ENCODE measurements at regions not wholly inside any gene's neighbourhood (a gene's known extent, or its start where the extent isn't known, plus 50 kb on each side); places are given as distances from the start of the nearest gene placed in this dataset.

GRCh38 chr6:51336185-51336584 is 517.5 kb downstream of the TFAP2B start:
- H3K27ac Mint-ChIP-seq = no peak overlapping the region
- CTCF ChIA-PET = no interaction called here
- POLR2A ChIA-PET = no interaction called here
- DNase-seq (no peak), ATAC-seq (replicated peaks in 1 of 4) (no peak)
- no peaks in the 10 kb centered on the region for H3K27me3 Mint-ChIP-seq
- Histone ChIP-seq H3K4me1 (ENCODE audit: control insufficient read depth in 1 of 2, extremely low read depth in 1 of 2, insufficient read depth in 2 of 2, low read length in 2 of 2) (no peaks in the 10 kb centered on the region), H3K27ac (ENCODE audit: low read length) (no peak overlapping the region), H3K9me3 (no peaks in the 10 kb centered on the region), H3K36me3 (ENCODE audit: control insufficient read depth in 2 of 2, extremely low read depth in 1 of 2, insufficient read depth in 1 of 2, low read length in 1 of 2) (no peaks in the 10 kb centered on the region), H3K4me3 (ENCODE audit: control insufficient read depth in 1 of 2, extremely low read depth in 1 of 2, low read length in 1 of 2) (no peak overlapping the region), H3K27me3 (replicated peaks in 1 of 2; ENCODE audit: control insufficient read depth in 2 of 2, extremely low read depth in 1 of 2, insufficient read depth in 2 of 2, low read length in 1 of 2) (no peaks in the 10 kb centered on the region)
- no peaks in the 10 kb centered on the region for H3K36me3 Mint-ChIP-seq
- H3K9me3 Mint-ChIP-seq = peaks cover 0 to 8% (median 2%) of the 10 kb centered on the region in 3 donors
- WGBS (ENCODE audit: insufficient coverage) = no CpG with 5 or more reads among the region's 4 CpGs
- no peak overlapping the region for H3K4me3 Mint-ChIP-seq
- H3K4me1 Mint-ChIP-seq = no peaks in the 10 kb centered on the region

GRCh38 chr6:51337277-51337676 is 518.6 kb downstream of the TFAP2B start:
- no peak overlapping the region for H3K27ac ChIP-seq (ENCODE audit: low read length)
- WGBS (ENCODE audit: insufficient coverage) = 50% methylated on average over 1 of the region's 3 CpGs
- Mint-ChIP-seq H3K27ac (no peak overlapping the region), H3K36me3 (no peaks in the 10 kb centered on the region), H3K27me3 (no peaks in the 10 kb centered on the region), H3K9me3 (peaks cover 0 to 6% (median 3%) of the 10 kb centered on the region in 3 donors), H3K4me3 (no peak overlapping the region), H3K4me1 (no peaks in the 10 kb centered on the region)
- POLR2A ChIA-PET = interaction anchor here in 1 of 2 donors (0.6 kb wide), 1 partner anchor 227 kb away, joined by 4 read pairs; no protein-coding TSS in a partner anchor
- H3K27me3 ChIP-seq (replicated peaks in 1 of 2; ENCODE audit: control insufficient read depth in 2 of 2, extremely low read depth in 1 of 2, insufficient read depth in 2 of 2, low read length in 1 of 2) = no peaks in the 10 kb centered on the region
- no peak for DNase-seq
- H3K9me3 ChIP-seq = no peaks in the 10 kb centered on the region
- H3K4me3 ChIP-seq (ENCODE audit: control insufficient read depth in 1 of 2, extremely low read depth in 1 of 2, low read length in 1 of 2) = no peak overlapping the region
- no peak for ATAC-seq (replicated peaks in 1 of 4)
- no peaks in the 10 kb centered on the region for H3K36me3 ChIP-seq (ENCODE audit: control insufficient read depth in 2 of 2, extremely low read depth in 1 of 2, insufficient read depth in 1 of 2, low read length in 1 of 2)
- no peaks in the 10 kb centered on the region for H3K4me1 ChIP-seq (ENCODE audit: control insufficient read depth in 1 of 2, extremely low read depth in 1 of 2, insufficient read depth in 2 of 2, low read length in 2 of 2)
- CTCF ChIA-PET = no interaction called here

- Histone ChIP-seq H3K4me1 (ENCODE audit: control insufficient read depth in 1 of 2, extremely low read depth in 1 of 2, insufficient read depth in 2 of 2, low read length in 2 of 2) (no peaks in the 10 kb centered on the region), H3K27me3 (replicated peaks in 1 of 2; ENCODE audit: control insufficient read depth in 2 of 2, extremely low read depth in 1 of 2, insufficient read depth in 2 of 2, low read length in 1 of 2) (no peaks in the 10 kb centered on the region), H3K36me3 (ENCODE audit: control insufficient read depth in 2 of 2, extremely low read depth in 1 of 2, insufficient read depth in 1 of 2, low read length in 1 of 2) (no peaks in the 10 kb centered on the region), H3K27ac (ENCODE audit: low read length) (no peak overlapping the region), H3K9me3 (no peaks in the 10 kb centered on the region), H3K4me3 (ENCODE audit: control insufficient read depth in 1 of 2, extremely low read depth in 1 of 2, low read length in 1 of 2) (no peak overlapping the region)
- H3K27ac Mint-ChIP-seq = no peak overlapping the region
- CTCF ChIA-PET = no interaction called here
- no peak for ATAC-seq (replicated peaks in 1 of 4)
- POLR2A ChIA-PET = no interaction called here
- DNase-seq = no peak
- no peaks in the 10 kb centered on the region for H3K27me3 Mint-ChIP-seq
- no peaks in the 10 kb centered on the region for H3K4me1 Mint-ChIP-seq
- no peaks in the 10 kb centered on the region for H3K36me3 Mint-ChIP-seq
- 66% methylated on average over 3 of the region's 3 CpGs for WGBS (ENCODE audit: insufficient coverage)
- H3K9me3 Mint-ChIP-seq = peaks cover 0 to 3% (median 3%) of the 10 kb centered on the region in 3 donors
- no peak overlapping the region for H3K4me3 Mint-ChIP-seq
Measured at GRCh38 chr6:51339108-51339507, 520.4 kb downstream of the TFAP2B start.

- Histone ChIP-seq H3K27me3 (replicated peaks in 1 of 2; ENCODE audit: control insufficient read depth in 2 of 2, extremely low read depth in 1 of 2, insufficient read depth in 2 of 2, low read length in 1 of 2) (no peaks in the 10 kb centered on the region), H3K36me3 (ENCODE audit: control insufficient read depth in 2 of 2, extremely low read depth in 1 of 2, insufficient read depth in 1 of 2, low read length in 1 of 2) (no peaks in the 10 kb centered on the region), H3K27ac (ENCODE audit: low read length) (no peak overlapping the region), H3K4me1 (ENCODE audit: control insufficient read depth in 1 of 2, extremely low read depth in 1 of 2, insufficient read depth in 2 of 2, low read length in 2 of 2) (no peaks in the 10 kb centered on the region), H3K9me3 (no peaks in the 10 kb centered on the region), H3K4me3 (ENCODE audit: control insufficient read depth in 1 of 2, extremely low read depth in 1 of 2, low read length in 1 of 2) (no peak overlapping the region)
- H3K36me3 Mint-ChIP-seq = no peaks in the 10 kb centered on the region
- no peak overlapping the region for H3K4me3 Mint-ChIP-seq
- CTCF ChIA-PET = no interaction called here
- H3K9me3 Mint-ChIP-seq = peaks cover 0 to 5% (median 3%) of the 10 kb centered on the region in 3 donors
- no peak for DNase-seq
- H3K27ac Mint-ChIP-seq = no peak overlapping the region
- no peaks in the 10 kb centered on the region for H3K4me1 Mint-ChIP-seq
- POLR2A ChIA-PET = no interaction called here
- ATAC-seq (replicated peaks in 1 of 4) = no peak
- H3K27me3 Mint-ChIP-seq = no peaks in the 10 kb centered on the region
- 70% methylated on average over 3 of the region's 5 CpGs for WGBS (ENCODE audit: insufficient coverage)
Measured at GRCh38 chr6:51339728-51340127, 521.1 kb downstream of the TFAP2B start.

GRCh38 chr6:51342393-51342792 is 523.7 kb downstream of the TFAP2B start:
- H3K27ac ChIP-seq (ENCODE audit: low read length) = no peak overlapping the region
- Mint-ChIP-seq H3K9me3 (peaks cover 0 to 15% (median 15%) of the 10 kb centered on the region in 3 donors), H3K4me1 (no peaks in the 10 kb centered on the region), H3K27me3 (no peaks in the 10 kb centered on the region), H3K36me3 (no peaks in the 10 kb centered on the region), H3K4me3 (no peak overlapping the region), H3K27ac (no peak overlapping the region)
- no peaks in the 10 kb centered on the region for H3K9me3 ChIP-seq
- no peak overlapping the region for H3K4me3 ChIP-seq (ENCODE audit: control insufficient read depth in 1 of 2, extremely low read depth in 1 of 2, low read length in 1 of 2)
- 33% methylated on average over 1 of the region's 6 CpGs for WGBS (ENCODE audit: insufficient coverage)
- POLR2A ChIA-PET = no interaction called here
- CTCF ChIA-PET = interaction anchor here in 1 of 2 donors (0.7 kb wide), 1 partner anchor 16 kb away, joined by 4 read pairs; no protein-coding TSS in a partner anchor
- H3K4me1 ChIP-seq (ENCODE audit: control insufficient read depth in 1 of 2, extremely low read depth in 1 of 2, insufficient read depth in 2 of 2, low read length in 2 of 2) = no peaks in the 10 kb centered on the region
- H3K36me3 ChIP-seq (ENCODE audit: control insufficient read depth in 2 of 2, extremely low read depth in 1 of 2, insufficient read depth in 1 of 2, low read length in 1 of 2) = no peaks in the 10 kb centered on the region
- ATAC-seq (replicated peaks in 1 of 4) (no peak), DNase-seq (no peak)
- no peaks in the 10 kb centered on the region for H3K27me3 ChIP-seq (replicated peaks in 1 of 2; ENCODE audit: control insufficient read depth in 2 of 2, extremely low read depth in 1 of 2, insufficient read depth in 2 of 2, low read length in 1 of 2)

- no peaks in the 10 kb centered on the region for H3K27me3 Mint-ChIP-seq
- H3K27ac ChIP-seq (ENCODE audit: low read length) = no peak overlapping the region
- H3K36me3 ChIP-seq (ENCODE audit: control insufficient read depth in 2 of 2, extremely low read depth in 1 of 2, insufficient read depth in 1 of 2, low read length in 1 of 2) = no peaks in the 10 kb centered on the region
- H3K27ac Mint-ChIP-seq = no peak overlapping the region
- no peak for DNase-seq
- H3K9me3 Mint-ChIP-seq = peaks cover 9 to 19% (median 18%) of the 10 kb centered on the region in 3 donors
- no peak for ATAC-seq (replicated peaks in 1 of 4)
- WGBS (ENCODE audit: insufficient coverage) = no CpG with 5 or more reads among the region's 4 CpGs
- ChIA-PET POLR2A (no interaction called here), CTCF (no interaction called here)
- H3K9me3 ChIP-seq = no peaks in the 10 kb centered on the region
- no peaks in the 10 kb centered on the region for H3K4me1 ChIP-seq (ENCODE audit: control insufficient read depth in 1 of 2, extremely low read depth in 1 of 2, insufficient read depth in 2 of 2, low read length in 2 of 2)
- H3K27me3 ChIP-seq (replicated peaks in 1 of 2; ENCODE audit: control insufficient read depth in 2 of 2, extremely low read depth in 1 of 2, insufficient read depth in 2 of 2, low read length in 1 of 2) = no peaks in the 10 kb centered on the region
- no peak overlapping the region for H3K4me3 Mint-ChIP-seq
- no peak overlapping the region for H3K4me3 ChIP-seq (ENCODE audit: control insufficient read depth in 1 of 2, extremely low read depth in 1 of 2, low read length in 1 of 2)
- H3K36me3 Mint-ChIP-seq = no peaks in the 10 kb centered on the region
- no peaks in the 10 kb centered on the region for H3K4me1 Mint-ChIP-seq
Measured at GRCh38 chr6:51349857-51350256, 531.2 kb downstream of the TFAP2B start.

GRCh38 chr6:51350308-51350904 is 531.7 kb downstream of the TFAP2B start:
- Histone ChIP-seq H3K27ac (ENCODE audit: low read length) (no peak overlapping the region), H3K4me1 (ENCODE audit: control insufficient read depth in 1 of 2, extremely low read depth in 1 of 2, insufficient read depth in 2 of 2, low read length in 2 of 2) (no peaks in the 10 kb centered on the region), H3K27me3 (replicated peaks in 1 of 2; ENCODE audit: control insufficient read depth in 2 of 2, extremely low read depth in 1 of 2, insufficient read depth in 2 of 2, low read length in 1 of 2) (no peaks in the 10 kb centered on the region), H3K4me3 (ENCODE audit: control insufficient read depth in 1 of 2, extremely low read depth in 1 of 2, low read length in 1 of 2) (no peak overlapping the region), H3K9me3 (no peaks in the 10 kb centered on the region), H3K36me3 (ENCODE audit: control insufficient read depth in 2 of 2, extremely low read depth in 1 of 2, insufficient read depth in 1 of 2, low read length in 1 of 2) (no peaks in the 10 kb centered on the region)
- Mint-ChIP-seq H3K27ac (no peak overlapping the region), H3K4me3 (no peak overlapping the region), H3K9me3 (peaks cover 9 to 19% (median 14%) of the 10 kb centered on the region in 3 donors), H3K36me3 (no peaks in the 10 kb centered on the region), H3K4me1 (no peaks in the 10 kb centered on the region), H3K27me3 (no peaks in the 10 kb centered on the region)
- POLR2A ChIA-PET = no interaction called here
- CTCF ChIA-PET = interaction anchor here in 1 of 2 donors (0.6 kb wide), 1 partner anchor 24 kb away, joined by 3 read pairs; no protein-coding TSS in a partner anchor
- DNase-seq (no peak), ATAC-seq (replicated peaks in 1 of 4) (no peak)
- WGBS (ENCODE audit: insufficient coverage) = no CpG with 5 or more reads among the region's 2 CpGs

All from T-cell (primary cell).